K562 (cell line): ENCODE measurements at regions not wholly inside any gene's neighbourhood (a gene's known extent, or its start where the extent isn't known, plus 50 kb on each side); places are given as distances from the start of the nearest gene placed in this dataset.

Experiments used
- ATAC-seq: fragments of 200-7000 bp; cut with Tn5 transposase; 3 replicates; pipeline ENCODE4 v1.9.1; 2020; ENCODE audit warnings: moderate library complexity
- BruUV-seq: library from RNA; stranded (reverse); fragments of 400-500 nt; replicated peaks from 2 replicates; lab custom pipeline; 2021; lab: Mats Ljungman, UMichigan
- CTCF ChIA-PET: fragments of 300-600 bp; formaldehyde crosslinking; extraction: SDS; loops from one replicate; lab custom pipeline; 2021; ENCODE audit warnings: low intra/inter-chr PET ratio; lab: Yijun Ruan, JAX
- POLR2A ChIA-PET: fragments of 300-600, 350-650 bp; sonication (Branson Sonifier 250); formaldehyde crosslinking; extraction: SDS; loops from one replicate; lab custom pipeline; 2021; ENCODE audit warnings: antibody characterized with exemption, inconsistent platforms; lab: Yijun Ruan, JAX
- DNase-seq, 4 experiments: peaks; one replicate each; pipeline versions ENCODE4 v3.0.0 to v3.0.0-alpha.2; 2011 to 2018; ENCODE audit warnings: low spot score in 3 of 4, mixed read lengths in 3 of 4; ENCODE audit errors: extremely low read depth in 1 of 4
- FAIRE-seq: peaks from 2 replicates; lab custom pipeline; 2011; peaks lifted over from hg19 to GRCh38; lab: Jason Lieb, UNC
- H2AFZ ChIP-seq: 2 replicates; pipeline ENCODE4 v1.6.0; 2011; ENCODE audit warnings: low read depth, low read length, control low read depth, inconsistent platforms
- H3K27ac ChIP-seq: fragments of 200-600 bp; 3 replicates; pipeline ENCODE4 v1.8.0; 2011; ENCODE audit warnings: low read depth, mild to moderate bottlenecking, control low read depth, inconsistent platforms, low read length, moderate library complexity, mixed read lengths; ENCODE audit errors: extremely low read depth
- H3K27me3 ChIP-seq, 2 experiments: fragments of 300-600 bp in 1 of 2; 2 replicates in 1 of 2; 3 replicates in 1 of 2; pipeline versions ENCODE4 v1.6.0 to v1.8.0; 2011; ENCODE audit warnings: inconsistent platforms in 2 of 2, low read length in 2 of 2, mild to moderate bottlenecking in 1 of 2, mixed read lengths in 1 of 2, moderate library complexity in 1 of 2; ENCODE audit not compliant: control insufficient read depth in 2 of 2, insufficient read depth in 2 of 2
- H3K36me3 ChIP-seq: fragments of 300-600 bp; 3 replicates; pipeline ENCODE4 v1.8.0; 2011; ENCODE audit warnings: mild to moderate bottlenecking, low read length, inconsistent platforms; ENCODE audit not compliant: control insufficient read depth, insufficient read depth
- H3K4me1 ChIP-seq, 2 experiments: fragments of 200-600 bp in 1 of 2; replicated peaks in 1 of 2; 2 replicates in 1 of 2; 3 replicates in 1 of 2; pipeline versions ENCODE4 v1.5.1 to v1.8.0; 2011; ENCODE audit warnings: inconsistent platforms in 2 of 2, low read length in 2 of 2, mild to moderate bottlenecking in 1 of 2, mixed read lengths in 1 of 2, moderate library complexity in 1 of 2; ENCODE audit not compliant: control insufficient read depth in 2 of 2, insufficient read depth in 2 of 2
- H3K4me2 ChIP-seq: 2 replicates; pipeline ENCODE4 v1.6.1; 2011; ENCODE audit warnings: low read length, control low read depth, inconsistent platforms, mixed read lengths; ENCODE audit not compliant: insufficient read depth
- H3K4me3 ChIP-seq: fragments of 200-600 bp; sonication (generic), shearing (Covaris generic); 2 replicates; pipeline ENCODE4 v1.5.1; 2016; ENCODE audit warnings: control low read depth, inconsistent platforms
- H3K79me2 ChIP-seq: fragments of 200-600 bp; 3 replicates; pipeline ENCODE4 v1.8.0; 2011; ENCODE audit warnings: low read length, inconsistent platforms; ENCODE audit not compliant: control insufficient read depth, insufficient read depth
- H3K9ac ChIP-seq, 2 experiments: 2 replicates each; pipeline versions ENCODE4 v1.6.0 to v1.6.1; 2011; ENCODE audit warnings: low read depth in 2 of 2, low read length in 2 of 2, control low read depth in 1 of 2, inconsistent platforms in 1 of 2, mild to moderate bottlenecking in 1 of 2, mixed read lengths in 1 of 2; ENCODE audit not compliant: insufficient read depth in 1 of 2
- H3K9me1 ChIP-seq: one replicate; pipeline ENCODE4 v1.6.0; 2011; ENCODE audit warnings: inconsistent platforms, mild to moderate bottlenecking, low read length, moderate library complexity; ENCODE audit not compliant: control insufficient read depth, insufficient read depth
- H3K9me3 ChIP-seq: replicated peaks from 2 replicates; pipeline ENCODE4 v1.5.1; 2011; ENCODE audit warnings: low read depth, low read length, inconsistent platforms; ENCODE audit not compliant: control insufficient read depth, insufficient read depth
- H4K20me1 ChIP-seq: replicated peaks from 2 replicates; pipeline ENCODE4 v1.6.1; 2011; ENCODE audit warnings: low read length, inconsistent platforms, mixed read lengths; ENCODE audit not compliant: control insufficient read depth, insufficient read depth
- ATF7 ChIP-seq: fragments of 450-650 bp; IDR thresholded peaks from 2 replicates; pipeline ENCODE4 v1.7.1; 2014; ENCODE audit warnings: mild to moderate bottlenecking, moderate library complexity
- FOS ChIP-seq: IDR thresholded peaks from 3 replicates; pipeline ENCODE4 v1.6.1; 2011; ENCODE audit not compliant: insufficient read length; ENCODE audit errors: extremely low read depth
- LCOR ChIP-seq: sonication (generic); formaldehyde crosslinking; IDR thresholded peaks from 2 replicates; pipeline ENCODE4 v1.8.0; 2022; ENCODE audit warnings: mild to moderate bottlenecking, missing genetic modification reagents
- LEF1 ChIP-seq: fragments of 450-650 bp; IDR thresholded peaks from 2 replicates; pipeline ENCODE4 v1.6.1; 2016; ENCODE audit warnings: mild to moderate bottlenecking
- MEIS2 ChIP-seq: fragments of 450-650 bp; IDR thresholded peaks from 2 replicates; pipeline ENCODE4 v1.6.1; 2014; ENCODE audit warnings: mild to moderate bottlenecking; ENCODE audit not compliant: partially characterized antibody
- NR2F6 ChIP-seq: fragments of 450-650 bp; formaldehyde crosslinking; IDR thresholded peaks from 2 replicates; pipeline ENCODE4 v1.4.0; 2020; ENCODE audit warnings: mild to moderate bottlenecking
- RFX1 ChIP-seq: fragments of 450-650 bp; IDR thresholded peaks from 2 replicates; pipeline ENCODE4 v1.6.1; 2016; ENCODE audit warnings: mild to moderate bottlenecking, moderate library complexity
- TCF7L2 ChIP-seq: fragments of 150-350 bp; IDR thresholded peaks from 2 replicates; pipeline ENCODE4 v1.6.1; 2016; ENCODE audit warnings: low read depth, mild to moderate bottlenecking, low read length, moderate library complexity
- ZNF3 ChIP-seq: fragments of 250-450 bp; sonication (Bioruptor Pico); IDR thresholded peaks from 2 replicates; pipeline ENCODE4 v1.5.0; 2021; ENCODE audit warnings: mild to moderate bottlenecking, moderate library complexity
- WGBS: fragments of 100-300 bp; shearing (Covaris generic); methylation state at CpG from one replicate; pipeline ENCODE4 v1.1.6; 2016; ENCODE audit warnings: low coverage, mixed read lengths; ENCODE audit not compliant: insufficient coverage; ENCODE audit errors: missing lambda C conversion rate; 5-methylcytosine and 5-hydroxymethylcytosine counted together
- in situ Hi-C: fragments of 300-500 bp; cut with MboI; formaldehyde crosslinking; loops from 4 replicates; pipeline ENCODE4 v1.15.0; 2018; ENCODE audit warnings: inconsistent platforms, mixed read lengths
- intact Hi-C: fragments of 100-400 bp; cut with micrococcal nuclease; formaldehyde crosslinking; loops from 2 replicates; pipeline ENCODE4 v1.14.2; 2022
- TF ChIP-seq, protein P1 (sequence below): sonication (generic); formaldehyde crosslinking; IDR thresholded peaks from 2 replicates; pipeline ENCODE4 v1.8.1; 2023; ENCODE audit warnings: mild to moderate bottlenecking, missing genetic modification reagents
- TF ChIP-seq, protein P2 (sequence below), 2 experiments: fragments of 450-650 bp in 1 of 2; sonication (generic) in 1 of 2; formaldehyde crosslinking in 1 of 2; IDR thresholded peaks in 1 of 2; conservative IDR thresholded peaks in 1 of 2; 2 replicates each; pipeline versions ENCODE4 v1.6.1 to v1.8.1; 2016 to 2023; ENCODE audit warnings: mild to moderate bottlenecking in 2 of 2, moderate library complexity in 2 of 2, inconsistent platforms in 1 of 2, missing genetic modification reagents in 1 of 2
- TF ChIP-seq, protein P3 (sequence below): fragments of 200-800 bp; sonication (Bioruptor generic); IDR thresholded peaks from 2 replicates; pipeline ENCODE4 v1.6.1; 2017; ENCODE audit warnings: missing genetic modification characterization, missing compliant biosample characterization
- TF ChIP-seq, protein P4 (sequence below): fragments of 450-650 bp; IDR thresholded peaks from 2 replicates; pipeline ENCODE4 v1.6.1; 2016; ENCODE audit warnings: low read depth, mild to moderate bottlenecking, moderate library complexity
- TF ChIP-seq, protein P5 (sequence below): sonication (generic); formaldehyde crosslinking; IDR thresholded peaks from 2 replicates; pipeline ENCODE4 v1.8.0; 2023; ENCODE audit warnings: mild to moderate bottlenecking, missing genetic modification reagents

DNA sequence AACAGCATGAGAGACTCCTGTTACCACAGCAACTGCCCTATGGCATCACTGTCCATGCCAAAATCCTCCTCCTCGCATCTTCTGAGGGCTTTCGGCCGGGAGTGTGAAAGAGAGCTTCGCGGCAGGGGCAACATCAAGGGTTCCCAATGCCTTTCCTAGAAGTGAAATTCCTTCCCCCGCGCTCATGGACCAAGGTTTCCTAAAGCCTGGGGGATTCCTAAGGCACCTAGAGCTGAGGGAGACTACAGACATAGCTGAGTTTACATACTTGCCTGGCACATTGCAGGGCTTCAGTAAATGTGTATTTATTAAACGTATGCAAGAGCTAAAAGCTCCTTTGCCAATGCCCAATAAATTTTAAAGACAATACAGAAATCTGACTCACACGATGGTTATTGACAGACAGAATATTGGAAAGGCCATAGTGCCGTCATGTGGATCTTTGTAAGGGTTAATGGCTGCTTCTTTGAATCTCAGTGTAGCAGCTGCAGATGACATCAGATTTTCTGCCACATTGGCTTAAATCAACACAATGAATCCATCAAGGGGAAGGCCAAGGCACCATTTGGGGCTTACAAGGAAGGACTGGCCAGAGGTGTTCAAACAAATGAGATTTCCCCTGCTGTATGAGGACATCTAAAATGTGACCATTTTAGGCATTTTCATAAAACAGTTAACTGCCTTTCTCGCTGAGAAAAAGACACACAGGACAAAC, 281.2 kb upstream of the JARID2 start:
- Histone ChIP-seq H3K36me3 (no peaks in the 10 kb centered on the region), H3K27me3 (no peaks in the 10 kb centered on the region), H2AFZ (no peak overlapping the region), H4K20me1 (no peaks in the 10 kb centered on the region), H3K4me3 (no peak overlapping the region), H3K27ac (no peak overlapping the region), H3K9me1 (no peaks in the 10 kb centered on the region), H3K9me3 (no peaks in the 10 kb centered on the region), H3K4me1 (peaks cover 5 to 21% of the 10 kb centered on the region in 2 experiments; a peak in 3 of 5 replicates), H3K9ac (no peak overlapping the region), H3K4me2 (no peak overlapping the region), H3K79me2 (no peaks in the 10 kb centered on the region)
- intact Hi-C loops (no loop called here), in situ Hi-C loops (no loop called here)
- FAIRE-seq (no peak), ATAC-seq (no peak), DNase-seq (no peak)
- no TSS peak for BruUV-seq
- POLR2A ChIA-PET, result interaction anchor here (0.7 to 1.4 kb wide), 2 partner anchors 13 to 32 kb away, joined by 3 to 7 read pairs; no protein-coding TSS in a partner anchor
- CTCF ChIA-PET, result no interaction called here
- WGBS, result 78% methylated on average over 11 of the region's 11 CpGs
- TF ChIP-seq TCF7L2 (no peak), RFX1 (peak; percentile 17; the same call in 1 of the 2 replicates), FOS (no peak), MEIS2 (peak; percentile 35), NR2F6 (no peak), LCOR (no peak), ATF7 (0 out of 2 replicates have a peak, but pooled peaks have one; percentile 11), LEF1 (no peak), ZNF3 (CRISPR knock-in tag) (no peak)
- TF ChIP-seq, protein P1, sequence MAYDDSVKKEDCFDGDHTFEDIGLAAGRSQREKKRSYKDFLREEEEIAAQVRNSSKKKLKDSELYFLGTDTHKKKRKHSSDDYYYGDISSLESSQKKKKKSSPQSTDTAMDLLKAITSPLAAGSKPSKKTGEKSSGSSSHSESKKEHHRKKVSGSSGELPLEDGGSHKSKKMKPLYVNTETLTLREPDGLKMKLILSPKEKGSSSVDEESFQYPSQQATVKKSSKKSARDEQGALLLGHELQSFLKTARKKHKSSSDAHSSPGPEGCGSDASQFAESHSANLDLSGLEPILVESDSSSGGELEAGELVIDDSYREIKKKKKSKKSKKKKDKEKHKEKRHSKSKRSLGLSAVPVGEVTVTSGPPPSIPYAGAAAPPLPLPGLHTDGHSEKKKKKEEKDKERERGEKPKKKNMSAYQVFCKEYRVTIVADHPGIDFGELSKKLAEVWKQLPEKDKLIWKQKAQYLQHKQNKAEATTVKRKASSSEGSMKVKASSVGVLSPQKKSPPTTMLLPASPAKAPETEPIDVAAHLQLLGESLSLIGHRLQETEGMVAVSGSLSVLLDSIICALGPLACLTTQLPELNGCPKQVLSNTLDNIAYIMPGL (CRISPR knock-in tag), result no peak
- TF ChIP-seq, protein P2, sequence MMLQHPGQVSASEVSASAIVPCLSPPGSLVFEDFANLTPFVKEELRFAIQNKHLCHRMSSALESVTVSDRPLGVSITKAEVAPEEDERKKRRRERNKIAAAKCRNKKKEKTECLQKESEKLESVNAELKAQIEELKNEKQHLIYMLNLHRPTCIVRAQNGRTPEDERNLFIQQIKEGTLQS (IDR thresholded peaks at IDR 0.05), result peak; percentile 19; the same call in 1 of the 2 replicates
- TF ChIP-seq, protein P2 (CRISPR knock-in tag; conservative IDR thresholded peaks at IDR 0.05), result no peak
- TF ChIP-seq, protein P3, sequence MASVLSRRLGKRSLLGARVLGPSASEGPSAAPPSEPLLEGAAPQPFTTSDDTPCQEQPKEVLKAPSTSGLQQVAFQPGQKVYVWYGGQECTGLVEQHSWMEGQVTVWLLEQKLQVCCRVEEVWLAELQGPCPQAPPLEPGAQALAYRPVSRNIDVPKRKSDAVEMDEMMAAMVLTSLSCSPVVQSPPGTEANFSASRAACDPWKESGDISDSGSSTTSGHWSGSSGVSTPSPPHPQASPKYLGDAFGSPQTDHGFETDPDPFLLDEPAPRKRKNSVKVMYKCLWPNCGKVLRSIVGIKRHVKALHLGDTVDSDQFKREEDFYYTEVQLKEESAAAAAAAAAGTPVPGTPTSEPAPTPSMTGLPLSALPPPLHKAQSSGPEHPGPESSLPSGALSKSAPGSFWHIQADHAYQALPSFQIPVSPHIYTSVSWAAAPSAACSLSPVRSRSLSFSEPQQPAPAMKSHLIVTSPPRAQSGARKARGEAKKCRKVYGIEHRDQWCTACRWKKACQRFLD (CRISPR knock-in tag), result no peak
- TF ChIP-seq, protein P4, sequence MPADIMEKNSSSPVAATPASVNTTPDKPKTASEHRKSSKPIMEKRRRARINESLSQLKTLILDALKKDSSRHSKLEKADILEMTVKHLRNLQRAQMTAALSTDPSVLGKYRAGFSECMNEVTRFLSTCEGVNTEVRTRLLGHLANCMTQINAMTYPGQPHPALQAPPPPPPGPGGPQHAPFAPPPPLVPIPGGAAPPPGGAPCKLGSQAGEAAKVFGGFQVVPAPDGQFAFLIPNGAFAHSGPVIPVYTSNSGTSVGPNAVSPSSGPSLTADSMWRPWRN, result no peak
- TF ChIP-seq, protein P5, sequence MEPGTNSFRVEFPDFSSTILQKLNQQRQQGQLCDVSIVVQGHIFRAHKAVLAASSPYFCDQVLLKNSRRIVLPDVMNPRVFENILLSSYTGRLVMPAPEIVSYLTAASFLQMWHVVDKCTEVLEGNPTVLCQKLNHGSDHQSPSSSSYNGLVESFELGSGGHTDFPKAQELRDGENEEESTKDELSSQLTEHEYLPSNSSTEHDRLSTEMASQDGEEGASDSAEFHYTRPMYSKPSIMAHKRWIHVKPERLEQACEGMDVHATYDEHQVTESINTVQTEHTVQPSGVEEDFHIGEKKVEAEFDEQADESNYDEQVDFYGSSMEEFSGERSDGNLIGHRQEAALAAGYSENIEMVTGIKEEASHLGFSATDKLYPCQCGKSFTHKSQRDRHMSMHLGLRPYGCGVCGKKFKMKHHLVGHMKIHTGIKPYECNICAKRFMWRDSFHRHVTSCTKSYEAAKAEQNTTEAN (CRISPR knock-in tag), result no peak
